GM19324 (cell line): ENCODE measurements at regions not wholly inside any gene's neighbourhood (a gene's known extent, or its start where the extent isn't known, plus 50 kb on each side); places are given as distances from the start of the nearest gene placed in this dataset.

Experiments used
- ATAC-seq: cut with Tn5 transposase; IDR thresholded peaks from one replicate; pipeline ENCODE4 v1.9.1; 2021; ENCODE audit warnings: mild to moderate bottlenecking, moderate library complexity; ENCODE audit not compliant: unreplicated experiment, low FRiP score

DNA sequence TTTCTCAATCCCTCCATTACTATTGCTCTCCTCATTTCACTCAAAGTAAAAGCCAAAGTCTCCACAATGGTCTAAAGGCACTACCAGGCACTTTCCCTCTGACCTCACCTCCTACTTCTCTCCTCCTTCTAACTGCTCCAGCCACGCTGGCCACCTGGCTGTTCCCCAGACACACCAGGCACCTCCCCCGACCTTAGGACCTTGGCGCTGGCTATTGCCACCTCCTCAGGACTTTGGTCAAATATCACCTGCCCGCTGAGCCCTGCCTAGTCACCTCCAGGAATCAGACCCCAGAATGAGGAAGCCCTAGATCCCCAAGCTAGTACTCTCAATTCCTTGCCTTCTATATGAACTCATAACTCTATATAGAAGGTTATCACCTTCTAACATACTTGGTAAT is 66.2 kb upstream of the STEAP1B start:
- ATAC-seq: no peak

DNA sequence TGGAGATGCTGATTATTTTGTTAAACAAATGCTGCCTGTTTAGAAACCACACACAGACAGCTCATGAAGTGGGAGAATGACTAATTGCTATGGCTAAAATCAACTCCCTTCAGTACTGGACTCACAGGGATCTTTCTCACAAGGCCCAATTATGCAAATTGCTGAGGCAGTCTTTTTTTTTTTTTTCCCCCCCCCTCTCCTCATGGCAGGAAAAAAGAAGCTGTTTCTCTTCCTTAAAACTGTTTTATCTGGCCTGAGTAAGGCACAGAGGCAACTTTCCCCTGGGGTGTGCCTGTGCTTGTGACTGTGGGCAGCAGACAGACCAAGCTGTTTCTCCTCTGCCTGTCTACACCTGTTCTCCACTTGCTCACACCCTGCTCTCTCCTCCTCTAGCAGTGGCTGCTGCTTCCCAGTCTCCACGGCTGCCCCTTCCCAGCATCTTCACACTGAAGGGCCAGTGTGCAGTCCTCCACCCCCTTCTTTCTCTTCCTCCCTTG is 65.4 kb upstream of the STEAP1B start:
- ATAC-seq: no peak

DNA sequence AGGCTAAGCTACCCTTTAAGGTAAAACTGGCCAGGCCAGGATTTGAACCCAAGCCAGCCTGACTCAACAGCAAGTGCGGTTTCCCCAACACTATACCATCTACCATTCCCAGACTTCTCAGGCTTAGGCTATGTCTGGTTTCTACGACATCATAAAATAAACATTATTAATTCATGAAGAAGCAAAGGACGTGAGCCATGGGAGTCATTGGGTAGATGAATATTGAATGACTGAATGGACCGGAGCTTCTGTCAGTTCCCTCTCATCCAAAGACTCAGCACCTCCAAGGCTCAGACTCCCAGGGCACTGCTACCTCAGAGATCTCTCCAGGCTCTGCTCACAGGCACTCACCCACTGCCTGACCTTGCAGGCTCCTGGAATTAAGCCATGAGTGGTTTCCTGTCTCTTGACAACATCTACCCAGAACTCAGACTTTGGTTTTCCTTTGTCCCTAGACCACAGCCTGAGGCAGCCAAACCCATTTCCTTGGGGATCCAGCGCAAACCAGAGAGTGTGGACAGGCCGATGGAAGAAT is 64.6 kb upstream of the STEAP1B start:
- no peak for ATAC-seq

DNA sequence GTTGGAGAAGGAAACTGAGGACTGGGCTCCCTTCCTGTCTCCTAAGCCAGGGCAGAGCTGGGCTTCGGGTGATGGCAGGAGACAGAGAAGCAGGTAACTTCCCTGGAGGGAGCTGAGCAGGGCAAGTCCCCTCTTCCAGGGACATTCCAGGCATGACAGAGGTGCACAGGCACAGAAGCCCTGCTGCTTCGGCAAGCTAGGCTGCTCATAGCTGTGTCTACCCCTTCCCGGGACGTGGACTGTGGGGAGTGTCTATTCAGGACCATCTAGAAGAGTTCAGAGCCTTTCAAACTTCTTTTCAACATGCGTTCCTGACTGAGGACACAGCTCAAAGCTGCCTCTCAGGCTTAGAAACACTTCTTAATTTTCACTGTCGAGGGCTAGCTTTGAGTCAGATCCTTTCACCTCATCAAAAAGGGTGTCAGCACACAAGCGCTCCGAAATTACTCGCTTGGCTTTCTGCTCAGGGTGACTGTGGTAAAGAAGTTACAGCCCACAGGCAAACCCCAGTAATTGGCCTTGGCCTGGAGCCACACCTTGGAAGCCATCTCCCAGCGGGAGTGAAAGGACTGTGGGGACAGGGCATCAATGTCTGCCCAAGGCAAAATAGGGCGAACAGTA is 63.7 kb upstream of the STEAP1B start:
- no peak for ATAC-seq

DNA sequence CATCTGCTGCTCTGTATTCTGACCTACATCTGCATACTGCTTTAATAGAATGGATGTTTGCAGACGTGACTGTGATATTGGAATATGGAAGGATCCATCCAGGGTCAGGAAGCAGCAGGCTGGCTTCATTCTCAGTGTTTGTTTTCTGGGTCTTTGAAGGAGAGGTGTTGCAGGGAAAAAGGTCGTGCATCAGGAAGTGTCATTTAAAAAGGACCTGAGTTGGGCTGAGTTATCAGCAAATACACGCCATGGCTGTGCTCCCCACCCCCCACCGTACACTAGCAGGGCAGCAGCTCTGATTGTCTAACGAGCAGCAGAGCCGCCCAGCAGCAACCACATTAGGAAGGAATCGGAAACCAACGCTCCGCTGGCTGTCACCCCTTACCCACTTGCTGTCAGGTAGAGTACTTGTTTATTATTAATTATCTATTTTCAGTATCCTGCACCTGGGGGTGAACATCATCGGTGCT is 63.1 kb upstream of the STEAP1B start:
- no peak for ATAC-seq

DNA sequence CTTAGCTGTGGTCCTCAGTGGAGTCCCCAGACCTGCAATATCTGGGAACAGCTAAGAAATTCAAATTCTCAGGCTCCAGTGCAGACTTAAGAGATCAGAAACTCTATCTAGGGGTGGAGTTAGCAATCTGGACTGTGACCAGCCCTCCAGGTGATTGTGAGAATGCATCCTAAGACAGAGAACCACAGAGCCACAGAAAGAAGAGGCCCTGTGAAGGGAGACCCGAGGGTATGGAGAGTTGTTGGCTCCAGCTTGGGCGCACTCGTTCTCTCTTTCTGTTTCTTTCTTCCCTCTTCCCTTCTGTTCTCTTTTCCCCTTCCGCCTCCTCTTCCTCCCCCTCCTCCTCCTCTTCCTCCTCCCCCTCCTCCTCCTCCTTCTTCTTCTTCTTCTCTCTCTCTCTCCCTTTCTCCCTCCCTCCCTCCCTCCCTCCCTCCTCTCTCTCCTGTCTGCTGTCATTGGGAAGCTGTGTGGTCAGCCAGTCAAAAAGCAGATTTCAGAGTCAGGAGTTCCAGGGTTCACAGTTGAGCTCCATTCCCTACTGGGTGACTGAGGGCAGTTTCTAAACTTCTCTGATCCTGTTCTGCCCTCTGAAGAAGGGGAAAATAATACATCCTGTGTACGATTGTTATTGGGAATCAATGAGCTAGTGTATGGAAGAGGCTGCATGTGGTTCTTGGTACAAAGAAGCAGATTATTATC is 62.1 kb upstream of the STEAP1B start:
- ATAC-seq: no peak

DNA sequence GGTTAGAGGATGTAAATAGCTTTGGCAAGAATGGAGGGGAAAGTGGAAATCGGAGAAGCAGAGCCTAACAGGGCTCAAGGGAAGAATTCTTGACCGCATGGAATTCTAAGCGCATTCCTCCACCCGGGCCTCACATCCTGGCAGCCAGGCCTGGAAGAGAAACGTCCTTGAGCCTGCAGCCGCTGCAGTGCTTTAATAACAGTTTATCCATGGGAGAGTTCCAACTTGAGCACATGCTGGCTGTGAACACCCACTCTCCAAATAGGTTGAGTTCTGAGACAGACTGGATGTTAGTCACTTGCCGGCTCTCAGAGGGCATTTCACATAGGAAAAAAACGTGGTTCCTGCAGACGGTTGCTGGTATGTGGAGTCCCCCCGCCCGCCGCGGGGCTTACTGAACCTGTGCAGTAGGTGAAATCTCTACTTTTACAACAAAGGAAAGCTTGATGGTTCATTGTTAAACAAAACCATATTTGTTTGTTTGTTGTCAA is 61.4 kb upstream of the STEAP1B start:
- ATAC-seq: no peak

DNA sequence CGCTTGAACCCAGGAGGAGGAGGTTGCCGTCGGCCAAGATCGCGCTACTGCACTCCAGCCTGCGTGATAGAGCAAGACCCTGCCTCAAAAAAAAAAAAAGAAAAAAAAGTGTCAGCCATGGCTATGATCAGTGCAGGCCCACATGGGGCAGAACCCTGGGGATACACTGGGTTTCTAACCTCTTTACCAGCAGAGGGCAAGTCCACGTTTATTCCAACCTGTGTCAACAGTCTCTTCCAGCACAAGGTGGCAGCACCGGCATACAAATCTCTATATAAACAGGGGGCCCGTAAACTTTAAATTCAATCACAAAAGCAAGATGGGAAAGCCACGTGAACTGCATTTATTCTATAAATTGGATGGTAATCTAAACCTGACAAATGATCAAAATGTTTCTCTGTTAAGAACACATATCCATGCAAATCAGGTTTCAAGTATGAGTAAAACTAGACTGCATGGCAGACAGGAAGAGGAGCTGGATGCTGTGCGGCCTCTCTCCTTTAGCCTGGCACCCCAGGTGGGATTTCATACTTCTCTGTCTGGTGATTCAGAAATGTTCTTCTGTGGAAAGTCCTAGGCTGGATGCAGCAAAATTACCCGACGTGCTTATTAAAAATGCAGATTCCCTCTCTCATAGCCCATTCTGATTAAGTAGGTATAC is 60.0 kb upstream of the STEAP1B start:
- ATAC-seq: peak; percentile 48

DNA sequence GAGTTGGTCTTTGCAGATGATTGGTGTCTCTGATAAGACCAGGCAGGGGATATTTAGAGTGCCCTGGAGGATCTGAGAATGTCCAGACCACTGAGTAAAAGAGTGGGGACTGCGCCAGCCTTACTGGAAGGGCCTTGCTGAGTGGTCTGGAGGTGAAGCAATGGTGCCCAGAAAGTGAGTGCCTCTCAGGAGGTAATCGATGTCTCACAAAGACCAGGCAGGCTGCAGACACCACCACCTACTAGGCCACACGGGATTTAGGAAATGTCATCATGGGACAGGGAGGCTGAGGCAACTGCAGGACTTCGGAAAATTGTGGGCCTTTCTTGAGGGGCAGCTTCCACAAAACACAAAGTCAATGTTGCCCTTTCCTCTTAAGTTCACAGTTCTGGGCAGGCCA is 57.2 kb upstream of the STEAP1B start:
- ATAC-seq: no peak

DNA sequence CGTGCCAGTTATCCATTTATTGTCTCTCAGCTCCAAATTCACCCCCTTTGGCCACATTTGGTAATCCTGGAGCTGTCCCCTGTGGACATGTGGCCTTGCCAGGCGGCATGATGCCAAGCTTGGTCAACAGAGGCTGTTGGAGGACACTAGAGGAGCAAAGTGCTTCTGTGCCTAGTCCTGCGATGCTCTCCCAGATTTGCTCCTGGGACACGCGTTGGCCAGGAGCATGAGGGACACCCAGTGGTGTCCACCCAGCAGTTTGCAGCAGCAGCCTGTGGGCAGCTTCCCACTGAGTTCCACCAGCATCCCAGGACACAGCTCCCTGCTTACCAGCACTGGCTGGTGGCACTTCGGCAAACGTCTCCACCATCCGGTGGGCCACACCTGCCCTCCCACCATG is 55.5 kb upstream of the STEAP1B start:
- no peak for ATAC-seq

DNA sequence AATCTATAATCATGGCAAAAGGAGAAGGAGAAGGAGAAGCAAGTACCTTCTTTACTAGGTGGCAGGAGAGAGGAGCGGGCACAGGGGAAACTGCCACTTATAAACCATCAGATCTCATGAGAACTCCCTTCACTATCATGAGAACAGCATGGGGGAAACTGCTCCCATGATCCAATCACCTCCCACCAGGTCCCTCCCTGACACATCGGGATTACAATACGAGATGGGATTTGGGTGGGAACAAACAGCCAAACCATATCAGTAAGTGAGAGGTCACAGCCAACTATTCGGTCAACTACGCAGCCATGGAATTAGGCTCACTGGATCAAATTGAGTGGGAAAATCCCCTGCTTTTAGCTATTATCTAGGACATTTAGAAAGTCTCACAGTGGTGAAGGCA is 54.2 kb upstream of the STEAP1B start:
- ATAC-seq: no peak

DNA sequence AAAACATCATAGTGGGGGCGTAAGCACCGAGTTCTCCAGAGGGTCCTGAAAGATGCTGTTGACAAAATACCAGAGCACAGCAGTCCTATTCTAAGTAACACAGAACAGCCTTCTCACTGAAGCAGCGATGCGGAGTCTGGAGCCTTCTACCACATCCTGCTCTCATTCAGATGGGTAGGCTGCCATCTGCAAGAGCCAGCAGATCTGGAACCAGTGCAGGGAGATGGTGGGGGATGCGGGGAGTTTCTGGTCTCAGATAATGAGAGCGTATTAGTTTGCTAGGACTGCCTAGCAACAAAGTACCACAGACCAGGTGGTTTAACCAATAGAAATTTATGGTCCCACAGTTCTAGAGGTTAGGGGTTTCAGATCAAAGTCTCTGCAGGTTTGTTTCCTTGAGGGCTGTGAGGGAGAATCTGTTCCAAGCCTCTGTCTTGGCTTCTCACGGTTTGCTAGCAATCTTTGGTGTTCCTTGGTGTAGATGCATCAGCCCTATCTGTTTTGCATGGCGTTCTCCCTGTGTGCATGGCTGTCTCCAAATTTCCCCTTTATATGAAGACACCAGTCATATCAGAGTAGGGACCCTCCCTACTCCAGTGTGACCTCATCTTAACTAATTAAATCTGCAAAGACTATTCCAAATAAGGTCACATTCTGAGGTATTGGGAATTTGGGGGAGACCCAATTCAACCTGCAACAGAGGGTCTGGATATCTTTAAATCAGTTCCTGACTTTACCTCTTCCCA is 52.0 kb upstream of the STEAP1B start:
- no peak for ATAC-seq

DNA sequence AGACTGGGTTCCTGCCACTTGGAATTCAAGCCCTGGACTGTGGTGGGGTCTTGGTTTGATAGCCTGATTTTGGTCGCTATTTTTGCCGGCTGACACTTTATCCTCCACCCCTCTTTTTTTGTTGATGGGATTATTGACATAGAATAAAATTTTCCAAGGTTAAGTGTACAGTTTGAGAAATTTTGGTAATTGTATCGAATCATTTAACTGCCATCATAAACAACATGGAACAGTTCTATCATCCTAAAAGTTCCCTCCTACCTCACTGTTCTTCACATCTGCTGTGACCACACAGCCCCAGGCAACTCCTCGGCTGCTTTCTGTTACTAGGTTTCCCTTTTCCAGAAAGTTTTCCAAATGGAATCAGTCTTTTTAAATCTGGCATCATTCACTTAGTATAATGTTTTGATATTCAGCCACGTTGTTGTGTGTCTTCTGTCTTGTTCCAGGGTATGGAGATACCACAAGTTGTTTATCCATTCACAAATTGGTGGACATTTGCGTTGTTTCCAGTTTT is 50.6 kb upstream of the STEAP1B start:
- ATAC-seq: no peak

DNA sequence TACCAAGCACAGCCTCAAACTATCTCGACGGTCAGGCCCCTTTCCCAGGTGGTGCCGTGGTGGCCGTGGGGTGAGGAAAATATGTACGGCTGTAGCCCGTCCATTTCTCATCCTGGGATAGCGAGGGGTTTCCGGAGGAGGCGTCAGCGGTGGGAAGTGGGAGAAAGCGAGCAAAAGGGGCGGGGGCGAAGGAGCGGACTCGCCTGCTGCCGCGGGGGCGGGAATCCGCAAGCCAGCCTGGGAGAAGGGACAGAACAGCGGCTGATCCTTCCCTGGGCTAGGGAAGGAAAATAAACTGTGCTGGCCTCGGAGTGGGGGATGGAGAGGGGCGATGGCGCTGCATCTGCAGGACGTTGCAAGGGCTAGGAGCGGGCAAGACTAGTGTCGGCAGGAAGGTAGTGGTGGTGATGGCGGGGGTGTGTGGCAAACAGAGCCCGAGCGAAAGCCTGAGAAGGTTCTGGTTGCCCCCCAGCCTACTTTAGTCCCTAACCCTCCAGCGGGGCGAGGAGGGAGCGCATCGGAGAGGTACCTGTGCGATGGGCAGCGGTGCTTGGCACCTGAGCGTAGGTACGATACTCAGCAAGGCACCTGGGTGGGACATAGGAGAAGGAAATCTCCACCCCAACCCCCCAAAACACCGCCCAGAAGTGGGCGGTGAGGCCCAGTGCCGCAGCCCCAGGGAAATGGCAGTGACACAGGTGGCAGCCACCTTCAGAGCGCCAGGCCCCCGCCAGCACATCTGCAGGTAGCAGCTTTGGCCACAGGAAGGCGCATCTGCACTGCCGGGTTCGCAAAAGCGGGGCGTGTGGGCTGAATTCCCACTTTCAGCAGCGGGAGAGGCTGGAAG is 49.9 kb upstream of the STEAP1B start:
- ATAC-seq: no peak
